ENCODE measurements at regions not wholly inside any gene's neighbourhood (a gene's known extent, or its start where the extent isn't known, plus 50 kb on each side); places are given as distances from the start of the nearest gene placed in this dataset.

DNA sequence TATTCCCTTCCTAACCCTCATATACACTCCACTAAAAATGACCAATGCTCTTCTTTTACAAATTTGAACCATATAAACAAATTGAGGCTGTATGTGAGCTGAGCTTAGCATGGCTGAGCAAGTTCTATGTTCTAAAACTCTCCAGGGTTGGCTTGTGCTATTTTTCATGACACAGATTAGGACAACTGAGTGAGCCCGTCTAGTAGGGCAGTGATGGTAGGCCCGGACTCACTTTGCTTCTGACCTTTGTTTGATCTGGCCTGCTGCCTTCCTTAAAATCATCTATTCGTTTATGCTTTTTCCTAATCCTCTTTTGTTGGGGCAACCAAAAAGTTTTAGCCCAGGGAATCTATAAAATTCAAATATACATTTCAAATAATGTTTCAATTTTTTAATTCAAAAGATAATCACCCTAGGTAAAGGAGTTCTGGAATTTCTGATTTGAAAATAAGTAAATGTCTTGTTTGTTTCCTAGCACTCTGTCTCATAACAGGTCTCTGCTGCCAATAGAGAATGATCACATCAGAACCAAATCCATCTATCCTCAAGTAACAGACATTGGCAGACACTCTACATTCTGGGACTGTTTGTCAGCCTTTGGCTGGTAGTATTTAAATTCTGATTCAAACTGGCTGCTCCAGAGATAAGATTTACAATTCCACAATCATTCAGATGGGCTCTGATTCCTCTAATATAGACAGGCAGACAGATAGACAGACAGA, 217.0 kb upstream of the TARS1 start:
- no peak for DNase-seq

DNA sequence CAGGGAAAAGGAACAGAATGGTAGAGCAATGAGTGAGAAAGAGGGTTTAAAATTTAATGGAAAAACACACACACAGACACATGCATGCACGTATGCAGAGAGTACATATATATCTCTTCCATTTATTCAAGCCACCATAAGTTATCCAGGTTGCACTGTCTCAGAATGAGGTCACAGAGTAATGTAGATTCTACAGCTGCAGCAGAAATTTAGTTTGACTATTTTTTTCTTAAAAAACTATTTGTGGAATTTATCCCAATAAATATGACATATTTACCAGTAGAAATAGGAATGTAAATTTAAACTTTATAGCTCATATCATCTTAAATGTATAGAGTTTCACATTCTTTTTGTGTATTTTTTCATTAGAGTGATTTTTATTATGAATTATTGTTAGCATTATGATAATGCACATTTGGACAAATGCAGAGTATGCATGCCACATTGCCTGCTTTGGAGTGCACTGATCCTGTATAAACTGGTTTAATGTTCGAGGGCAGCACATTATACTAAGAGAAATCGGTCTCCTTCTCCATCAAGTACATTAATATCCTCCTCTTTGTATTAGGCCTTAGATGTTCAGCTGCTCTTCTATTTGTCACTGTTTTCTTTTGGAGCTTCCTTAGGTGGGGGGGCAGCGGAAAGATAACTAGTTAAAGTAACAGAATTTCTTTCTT, 216.3 kb upstream of the TARS1 start:
- DNase-seq: no peak

DNA sequence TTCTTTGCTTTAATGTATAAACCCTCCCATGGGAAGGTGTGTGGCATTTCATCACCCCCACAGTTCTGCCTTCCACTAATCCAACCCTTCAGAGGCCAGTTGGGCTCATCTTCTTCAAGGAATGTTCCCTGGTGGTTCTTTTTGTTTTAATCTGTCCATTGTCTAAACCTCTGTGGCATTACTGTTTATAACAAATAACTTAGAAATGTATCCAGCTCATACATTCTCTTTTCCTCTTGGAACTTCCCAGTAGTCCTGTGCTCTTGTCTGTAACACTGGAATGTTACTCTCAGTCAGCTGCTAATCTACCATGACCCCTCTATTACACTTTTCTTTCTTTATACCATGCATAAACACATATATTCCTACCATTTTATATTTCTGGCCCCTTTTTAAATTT, 213.5 kb upstream of the TARS1 start:
- DNase-seq: no peak

DNA sequence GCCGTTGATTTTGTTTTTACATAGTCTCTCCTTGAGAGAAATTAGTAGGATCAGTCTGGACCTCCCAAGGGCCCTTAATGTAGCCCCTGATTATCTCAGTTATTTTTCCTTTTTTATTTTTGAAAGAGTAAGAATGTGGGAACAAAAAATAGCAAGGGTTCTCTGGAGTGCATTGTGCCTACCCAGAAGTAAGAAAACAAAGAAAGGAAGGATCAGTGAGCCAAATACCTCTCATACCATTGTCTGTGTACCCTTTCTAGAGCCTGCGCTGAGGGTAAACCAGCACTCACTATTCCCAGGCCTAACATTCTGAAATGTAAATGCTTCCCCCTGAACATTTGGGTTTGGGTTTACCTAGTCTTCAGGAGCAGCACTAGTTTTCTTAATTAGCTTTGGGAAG, 213.0 kb upstream of the TARS1 start:
- no peak for DNase-seq

DNA sequence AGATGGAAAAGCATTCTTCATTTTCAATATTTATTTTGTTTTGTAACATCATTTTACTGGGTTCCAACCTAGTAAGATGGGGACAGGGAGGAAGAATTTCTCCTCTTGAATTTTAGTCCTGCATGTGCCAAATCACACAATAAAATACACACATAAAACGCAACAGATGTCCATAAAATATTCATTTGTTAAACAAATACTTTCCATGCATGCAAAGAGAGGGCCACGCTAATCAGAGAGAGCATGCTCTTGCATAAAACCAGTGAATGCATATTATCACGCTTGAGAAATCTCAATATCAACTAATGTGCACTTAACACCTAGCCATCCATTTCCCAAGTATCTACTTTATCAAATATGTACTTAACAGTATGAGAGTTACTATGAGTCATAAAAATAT, 212.6 kb upstream of the TARS1 start:
- no peak for DNase-seq

DNA sequence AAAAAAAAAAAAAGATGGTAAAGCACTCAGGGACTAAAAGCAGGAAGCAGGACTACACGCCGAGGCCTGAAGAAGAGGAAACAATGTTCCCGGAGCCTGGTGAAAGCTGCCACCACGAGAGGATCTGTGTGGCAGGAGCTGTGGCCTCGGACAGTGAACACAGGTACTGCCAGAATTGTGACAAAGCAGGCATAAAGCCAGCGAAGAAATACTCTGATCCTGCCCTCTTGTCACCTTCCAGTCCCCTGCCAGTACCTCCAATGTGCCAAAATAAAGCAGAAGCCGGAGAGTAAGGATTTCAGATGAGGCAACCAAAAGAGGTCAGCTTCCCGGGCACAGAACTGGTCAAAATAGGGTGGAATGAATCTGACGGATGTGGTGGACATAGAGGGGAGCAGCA, 211.5 kb upstream of the TARS1 start:
- DNase-seq: no peak

DNA sequence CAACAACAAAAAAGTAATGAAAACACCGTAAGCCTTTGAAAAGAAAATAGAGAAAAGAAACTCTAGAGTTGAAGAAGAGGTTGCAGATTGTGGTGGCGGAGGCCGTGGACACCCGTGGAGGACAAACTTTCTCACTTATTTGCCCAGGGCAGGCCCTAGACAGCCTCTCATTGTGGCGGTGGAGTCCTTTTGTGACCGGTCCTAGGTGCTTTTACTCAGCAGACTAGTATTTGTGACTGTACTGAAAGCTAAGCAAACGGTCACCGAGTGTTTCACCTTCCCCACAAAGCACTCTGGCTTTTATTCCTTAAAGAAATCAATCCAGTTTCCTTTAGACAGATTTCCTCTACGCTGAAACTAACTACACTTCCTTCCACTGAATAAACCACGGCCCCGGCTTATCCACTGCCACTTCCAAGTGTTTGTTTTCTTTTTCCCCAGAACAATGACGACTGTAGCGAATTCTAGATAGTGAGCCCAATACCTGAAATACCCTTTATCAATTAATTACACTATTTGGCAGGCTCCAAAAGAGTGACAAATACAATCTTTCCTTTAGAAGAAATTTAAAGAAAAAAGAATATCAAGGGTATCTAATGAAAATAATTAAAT, 210.2 kb upstream of the TARS1 start:
- no peak for DNase-seq

DNA sequence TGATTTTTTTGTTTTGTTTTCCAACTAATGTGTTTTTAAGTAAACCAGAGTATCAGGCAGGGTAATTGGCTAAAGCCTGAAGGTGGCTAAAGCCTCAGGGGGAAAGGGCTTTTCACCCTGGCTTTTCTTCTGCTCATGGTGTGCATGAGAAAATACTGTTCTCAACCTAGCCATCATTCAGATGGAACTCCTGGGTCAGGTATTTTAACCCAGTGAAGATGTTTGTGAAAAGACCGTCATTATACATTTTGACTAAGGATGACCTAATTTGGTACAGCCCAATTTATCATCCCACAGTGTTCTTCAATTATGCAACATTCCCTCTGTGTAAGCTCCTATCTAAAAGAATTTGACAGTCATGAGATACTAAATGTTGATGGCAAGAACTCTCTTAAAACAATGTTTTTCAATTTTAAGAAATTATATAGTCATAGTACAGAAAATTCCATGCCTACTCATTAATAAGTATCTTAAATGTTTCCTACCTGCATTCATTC, 209.5 kb upstream of the TARS1 start:
- DNase-seq: no peak

DNA sequence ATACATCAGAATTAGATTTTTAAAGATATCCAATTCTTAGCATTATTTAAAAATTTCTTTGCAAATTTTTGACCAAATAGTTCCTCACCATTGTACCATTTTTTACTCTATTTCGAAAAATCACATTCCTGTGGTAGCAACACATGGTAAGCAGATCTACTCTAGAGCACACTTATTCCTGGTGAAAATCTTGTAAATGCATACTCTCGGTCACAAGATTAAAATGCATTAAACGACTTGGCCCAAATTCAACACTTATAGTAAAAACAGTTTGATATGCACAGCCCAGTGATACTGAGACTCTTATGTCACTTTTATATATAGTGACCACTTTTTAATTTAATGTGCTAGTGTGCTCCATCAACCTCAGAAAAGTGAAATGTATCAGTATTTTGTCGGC, 208.8 kb upstream of the TARS1 start:
- DNase-seq: no peak

DNA sequence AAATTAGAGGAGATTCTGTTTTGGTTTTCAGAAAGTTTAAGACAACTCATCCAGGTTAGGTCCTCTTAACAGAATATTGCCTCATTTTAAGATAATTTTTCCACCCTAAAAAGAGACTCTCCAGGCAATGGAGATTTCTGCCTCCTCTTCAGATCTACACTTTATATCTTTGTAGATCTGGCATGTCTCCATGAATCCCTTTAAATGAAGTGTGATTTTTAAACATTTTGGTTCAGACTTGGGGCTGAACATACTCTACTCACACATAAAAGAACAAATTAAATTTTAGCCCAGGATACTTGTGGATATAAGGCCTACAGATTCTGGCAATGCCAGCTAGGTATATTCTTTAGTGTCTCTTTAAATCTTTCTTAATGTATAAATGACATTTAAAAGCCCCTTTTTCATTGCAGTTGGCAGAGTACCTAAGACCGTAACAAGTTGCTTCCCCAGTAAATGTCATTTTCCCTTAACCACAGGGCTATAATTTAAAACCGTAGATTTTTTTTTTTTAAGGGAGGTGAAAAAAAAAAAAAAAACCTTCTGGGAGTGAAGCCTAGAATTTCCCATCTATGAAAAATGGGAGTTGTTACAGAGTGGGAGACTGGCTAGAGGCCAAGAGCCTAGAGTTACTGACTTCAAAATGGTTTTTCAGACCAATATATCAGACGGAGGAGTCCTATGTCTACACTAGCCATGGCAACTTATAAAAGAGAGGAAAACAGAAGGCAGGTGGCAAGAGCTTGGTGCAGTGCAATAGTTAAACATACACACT, 207.8 kb upstream of the TARS1 start:
- DNase-seq: no peak

DNA sequence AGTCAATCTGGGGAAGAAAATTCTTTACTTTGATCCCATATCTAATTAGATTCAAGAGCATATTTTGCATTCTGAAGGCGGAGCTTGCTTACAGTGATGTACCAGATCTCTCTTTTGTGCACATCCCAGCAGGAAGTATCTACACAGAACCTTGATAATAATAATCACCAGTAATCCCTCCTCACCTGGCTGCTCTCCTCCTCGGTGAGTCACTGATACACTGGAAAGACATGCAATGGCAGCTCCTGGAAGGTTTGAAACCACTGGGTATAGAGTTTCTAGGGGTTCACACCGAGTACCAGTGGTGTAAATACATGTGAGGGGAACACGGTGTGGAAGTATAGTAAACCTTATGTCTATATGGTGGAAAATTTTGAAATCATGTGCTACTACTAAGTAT, 205.5 kb upstream of the TARS1 start:
- no peak for DNase-seq

DNA sequence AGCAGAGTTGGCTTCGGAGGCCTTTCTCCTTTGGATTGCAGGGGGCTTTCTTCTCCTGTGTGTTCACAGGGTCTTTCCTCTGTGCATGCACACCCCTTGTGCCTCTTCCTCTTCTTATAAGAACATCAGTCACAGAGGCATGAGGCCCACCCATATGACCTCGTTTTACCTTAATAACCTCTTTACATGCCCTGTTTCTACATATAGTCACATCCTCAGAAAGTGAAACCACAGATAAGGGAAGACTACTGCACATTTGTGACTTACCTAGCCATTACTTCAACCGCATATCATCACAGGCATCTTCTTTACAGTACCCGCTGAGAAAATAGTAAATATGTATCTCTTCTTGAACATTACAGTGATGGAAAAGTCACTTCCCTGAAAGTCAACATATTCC, 204.9 kb upstream of the TARS1 start:
- no peak for DNase-seq

DNA sequence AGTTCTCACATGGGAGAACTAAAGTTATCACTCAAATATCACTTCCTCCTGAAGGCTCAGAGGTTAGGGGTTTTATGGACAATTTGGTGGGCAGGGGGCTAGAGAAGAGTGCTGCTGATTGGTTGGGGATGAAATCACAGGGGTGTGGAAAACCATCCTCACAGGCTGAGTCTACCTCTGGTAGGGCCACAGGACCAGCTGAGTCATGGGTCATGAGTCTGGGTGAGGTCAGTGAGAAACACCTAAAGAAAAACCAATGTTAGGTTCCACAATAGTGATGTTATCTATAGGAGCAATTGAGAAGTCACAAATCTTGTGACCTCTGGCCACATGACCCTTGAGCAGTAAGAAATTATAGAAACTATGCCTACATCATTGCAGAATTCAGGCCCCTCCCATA, 203.3 kb upstream of the TARS1 start:
- no peak for DNase-seq

DNA sequence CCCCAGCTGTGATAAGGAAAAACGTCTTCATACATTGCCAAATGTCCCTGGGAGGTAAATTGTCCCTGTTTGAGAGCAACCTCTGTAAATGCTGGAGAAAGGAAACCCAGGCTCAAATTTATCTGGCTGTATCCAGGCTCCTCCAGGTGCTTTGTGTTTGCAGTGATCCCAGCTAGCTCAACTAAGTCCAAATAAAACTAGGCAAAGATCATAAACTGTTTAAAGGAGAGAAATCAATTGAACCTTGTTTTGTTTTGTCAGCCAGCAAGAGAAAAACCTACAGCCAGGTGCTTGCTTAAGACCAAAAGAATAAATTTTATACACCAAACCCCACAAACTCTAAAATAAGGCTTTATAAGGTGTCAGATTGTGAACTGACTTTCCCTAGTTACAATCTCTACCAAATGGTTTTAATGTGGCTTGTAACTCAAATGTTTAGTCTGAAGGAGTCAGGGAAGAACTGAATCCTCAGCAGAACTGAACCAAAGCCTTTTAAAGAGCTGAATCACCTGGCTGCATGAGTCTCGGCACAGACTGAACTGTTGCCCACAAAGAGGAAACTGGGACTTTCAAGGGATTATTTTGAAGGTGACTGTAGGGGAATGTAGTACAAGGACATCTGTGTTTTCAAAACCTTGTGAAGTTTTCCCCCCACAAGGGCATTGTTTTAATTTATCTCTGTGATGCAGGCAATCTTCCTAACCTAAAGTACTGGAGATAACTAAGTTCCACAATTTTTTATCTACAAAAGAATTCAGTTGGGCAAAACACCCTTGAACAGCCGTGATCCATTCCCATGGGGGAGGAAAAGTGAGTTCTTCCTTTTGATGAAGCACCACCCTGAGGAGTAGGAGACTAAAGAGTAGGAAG, 201.7 kb upstream of the TARS1 start:
- no peak for DNase-seq

DNA sequence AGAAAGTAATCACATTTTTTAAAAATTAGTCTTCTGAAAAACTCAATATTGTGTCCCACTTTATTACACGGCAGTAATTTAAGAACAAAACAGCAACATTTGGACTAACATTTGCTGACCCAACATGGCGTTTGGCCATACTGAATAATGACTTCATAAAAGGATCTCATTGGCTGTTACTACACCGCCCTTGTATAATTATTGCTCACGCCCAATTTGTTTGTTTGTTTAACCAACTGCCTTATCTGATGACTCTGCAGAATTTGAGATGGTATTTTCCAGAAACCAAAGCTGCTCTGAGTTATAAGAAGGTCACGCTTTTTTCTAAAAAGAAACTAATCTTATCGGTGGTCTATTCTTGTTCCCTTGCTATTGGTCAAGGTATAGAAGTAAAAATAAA, 200.2 kb upstream of the TARS1 start:
- no peak for DNase-seq

DNA sequence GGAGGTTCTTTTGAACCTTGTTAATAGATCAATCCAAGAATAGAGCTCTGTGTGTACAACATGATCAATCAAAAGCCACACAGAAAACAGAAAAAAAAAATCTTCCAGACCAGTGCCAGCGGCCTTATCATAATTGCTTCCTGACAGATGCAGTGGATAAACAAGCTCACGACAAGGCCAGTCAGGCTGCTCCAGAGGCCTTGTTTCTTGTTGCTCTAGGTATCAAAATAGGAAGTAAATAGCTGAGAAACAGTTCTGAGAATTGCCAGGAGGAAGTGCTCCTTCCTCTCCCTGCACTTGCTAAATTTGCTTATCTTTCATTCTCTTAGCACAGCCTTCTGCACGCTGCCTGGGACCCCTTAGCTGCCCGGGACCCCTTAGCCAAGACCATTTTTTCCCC, 199.0 kb upstream of the TARS1 start:
- no peak for DNase-seq

DNA sequence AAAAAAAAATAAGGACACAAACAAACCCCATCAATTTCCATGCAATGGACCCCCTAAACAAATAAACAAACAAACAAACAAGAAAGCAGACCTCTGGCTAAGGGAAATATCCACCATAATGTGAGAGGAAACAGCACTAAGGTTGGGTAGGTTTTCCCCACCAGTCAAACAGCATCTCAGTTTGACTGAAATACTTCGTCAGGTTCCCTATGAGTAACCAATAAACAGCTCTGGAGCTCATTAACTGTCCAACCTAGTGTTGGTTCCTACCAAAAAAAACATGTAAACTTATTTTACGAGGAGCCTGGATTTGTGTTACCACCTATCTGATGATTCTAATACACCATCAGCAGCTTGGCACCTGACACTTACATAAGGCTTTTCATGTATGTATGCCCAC, 198.5 kb upstream of the TARS1 start:
- DNase-seq: no peak

DNA sequence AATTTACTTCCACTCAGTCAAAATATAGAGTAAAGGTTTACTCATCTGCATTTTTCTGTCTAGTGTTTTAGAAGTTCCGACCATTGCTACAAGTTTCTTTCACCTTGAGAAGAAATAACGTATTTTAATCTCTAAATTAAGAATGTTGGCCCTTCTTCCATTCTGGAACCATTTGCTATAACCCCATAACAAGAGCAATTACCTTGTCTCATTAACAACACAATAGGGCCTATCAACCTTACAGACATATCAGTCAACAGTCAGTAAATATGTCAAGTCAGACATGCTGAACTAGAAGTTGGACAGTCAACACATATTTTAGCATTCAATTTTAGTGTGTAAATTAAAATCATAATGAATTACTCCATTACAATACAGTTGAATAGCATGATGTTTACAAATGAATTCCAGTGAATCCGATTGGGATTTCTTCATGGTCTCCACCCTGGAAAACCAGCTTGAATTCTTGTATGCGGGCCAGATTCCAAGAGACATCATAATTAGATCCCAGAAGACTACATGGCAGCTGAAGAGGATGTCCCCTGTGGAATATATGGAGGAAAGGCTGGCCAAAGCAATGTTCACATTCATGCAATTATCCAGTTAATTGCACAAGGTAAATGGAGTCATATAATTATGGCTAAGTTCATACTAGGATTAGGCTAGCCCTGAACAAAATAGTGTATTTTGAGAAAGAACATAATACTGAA, 196.2 kb upstream of the TARS1 start:
- DNase-seq: no peak

DNA sequence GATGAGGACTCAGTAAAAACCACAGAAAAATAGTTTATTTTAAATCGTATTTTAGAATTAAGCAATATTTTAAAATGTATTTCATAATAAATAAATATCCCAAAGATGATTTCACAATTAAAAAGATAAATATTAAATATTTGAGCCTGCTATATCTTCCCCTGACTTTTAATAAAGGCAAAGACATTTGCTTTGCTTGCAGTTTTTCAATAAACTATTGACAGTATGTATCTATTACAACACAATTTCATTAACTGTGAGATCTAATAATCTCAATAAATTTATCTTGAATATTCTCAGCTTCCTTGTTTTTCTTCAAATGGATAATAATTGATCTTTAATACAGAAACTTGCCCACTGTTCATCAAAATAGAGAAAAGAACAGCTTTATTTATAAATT, 186.2 kb upstream of the TARS1 start:
- no peak for DNase-seq

DNA sequence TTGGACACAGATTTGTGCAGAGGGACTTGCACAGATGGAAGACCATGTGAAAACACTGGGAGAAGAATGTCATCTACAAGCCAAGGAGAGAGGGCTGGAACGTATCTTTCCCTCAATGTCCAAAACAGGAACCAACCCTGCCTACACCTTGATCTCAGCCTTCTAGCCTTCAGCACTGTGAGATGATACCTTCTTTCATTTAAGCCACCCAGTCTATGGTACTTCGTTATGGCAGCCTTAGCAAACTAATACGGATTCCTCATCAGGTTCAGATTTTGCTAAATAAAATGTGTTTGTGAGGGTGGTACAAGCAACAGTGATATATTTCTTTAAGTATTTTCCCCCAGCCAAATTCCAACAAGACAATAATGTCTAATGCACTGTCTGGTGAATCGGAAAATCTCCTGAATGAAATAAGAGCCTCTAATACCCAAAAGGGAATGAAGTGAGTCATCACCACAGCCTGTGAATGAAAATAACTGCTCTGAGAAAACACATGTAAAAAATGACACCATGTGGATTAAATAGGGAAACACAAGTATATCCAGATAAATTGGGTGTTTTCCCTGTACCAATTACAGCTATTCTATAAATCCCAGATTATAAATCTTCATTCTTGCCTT, 182.8 kb upstream of the TARS1 start:
- no peak for DNase-seq

DNA sequence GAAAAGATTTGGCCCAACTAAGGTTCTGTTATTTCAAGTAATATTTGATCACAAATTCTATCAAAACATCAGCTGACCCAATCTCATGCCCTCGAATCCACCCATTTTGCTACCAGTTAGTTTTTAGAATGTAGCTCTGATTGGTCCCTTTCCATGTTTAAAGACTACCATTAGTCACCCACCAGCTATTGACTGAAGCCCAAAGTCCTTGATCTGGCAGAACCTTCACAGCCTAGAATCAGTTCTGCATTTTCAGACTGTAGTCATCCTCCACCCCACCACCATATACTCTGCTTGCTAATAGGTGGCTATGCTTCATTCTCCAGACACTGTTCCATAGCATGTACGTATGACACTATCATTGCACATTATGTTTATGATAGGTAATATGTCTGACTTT, 182.2 kb upstream of the TARS1 start:
- DNase-seq: no peak
